K562 (cell line): ENCODE measurements at regions not wholly inside any gene's neighbourhood (a gene's known extent, or its start where the extent isn't known, plus 50 kb on each side); places are given as distances from the start of the nearest gene placed in this dataset.

Experiments
- ATAC-seq: fragments of 200-7000 bp; cut with Tn5 transposase; 3 replicates; pipeline ENCODE4 v1.9.1; 2020; ENCODE audit warnings: moderate library complexity
- BruUV-seq: library from RNA; stranded (reverse); fragments of 400-500 nt; replicated peaks from 2 replicates; lab custom pipeline; 2021; lab: Mats Ljungman, UMichigan
- CTCF ChIA-PET: fragments of 300-600 bp; formaldehyde crosslinking; extraction: SDS; loops from one replicate; lab custom pipeline; 2021; ENCODE audit warnings: low intra/inter-chr PET ratio; lab: Yijun Ruan, JAX
- POLR2A ChIA-PET: fragments of 300-600, 350-650 bp; sonication (Branson Sonifier 250); formaldehyde crosslinking; extraction: SDS; loops from one replicate; lab custom pipeline; 2021; ENCODE audit warnings: antibody characterized with exemption, inconsistent platforms; lab: Yijun Ruan, JAX
- DNase-seq, 4 experiments: peaks; one replicate each; pipeline versions ENCODE4 v3.0.0 to v3.0.0-alpha.2; 2011 to 2018; ENCODE audit warnings: low spot score in 3 of 4, mixed read lengths in 3 of 4; ENCODE audit errors: extremely low read depth in 1 of 4
- FAIRE-seq: peaks from 2 replicates; lab custom pipeline; 2011; peaks lifted over from hg19 to GRCh38; lab: Jason Lieb, UNC
- H2AFZ ChIP-seq: 2 replicates; pipeline ENCODE4 v1.6.0; 2011; ENCODE audit warnings: low read depth, low read length, control low read depth, inconsistent platforms
- H3K27ac ChIP-seq: fragments of 200-600 bp; 3 replicates; pipeline ENCODE4 v1.8.0; 2011; ENCODE audit warnings: low read depth, mild to moderate bottlenecking, control low read depth, inconsistent platforms, low read length, moderate library complexity, mixed read lengths; ENCODE audit errors: extremely low read depth
- H3K27me3 ChIP-seq, 2 experiments: fragments of 300-600 bp in 1 of 2; 2 replicates in 1 of 2; 3 replicates in 1 of 2; pipeline versions ENCODE4 v1.6.0 to v1.8.0; 2011; ENCODE audit warnings: inconsistent platforms in 2 of 2, low read length in 2 of 2, mild to moderate bottlenecking in 1 of 2, mixed read lengths in 1 of 2, moderate library complexity in 1 of 2; ENCODE audit not compliant: control insufficient read depth in 2 of 2, insufficient read depth in 2 of 2
- H3K36me3 ChIP-seq: fragments of 300-600 bp; 3 replicates; pipeline ENCODE4 v1.8.0; 2011; ENCODE audit warnings: mild to moderate bottlenecking, low read length, inconsistent platforms; ENCODE audit not compliant: control insufficient read depth, insufficient read depth
- H3K4me1 ChIP-seq, 2 experiments: fragments of 200-600 bp in 1 of 2; replicated peaks in 1 of 2; 2 replicates in 1 of 2; 3 replicates in 1 of 2; pipeline versions ENCODE4 v1.5.1 to v1.8.0; 2011; ENCODE audit warnings: inconsistent platforms in 2 of 2, low read length in 2 of 2, mild to moderate bottlenecking in 1 of 2, mixed read lengths in 1 of 2, moderate library complexity in 1 of 2; ENCODE audit not compliant: control insufficient read depth in 2 of 2, insufficient read depth in 2 of 2
- H3K4me2 ChIP-seq: 2 replicates; pipeline ENCODE4 v1.6.1; 2011; ENCODE audit warnings: low read length, control low read depth, inconsistent platforms, mixed read lengths; ENCODE audit not compliant: insufficient read depth
- H3K4me3 ChIP-seq: fragments of 200-600 bp; sonication (generic), shearing (Covaris generic); 2 replicates; pipeline ENCODE4 v1.5.1; 2016; ENCODE audit warnings: control low read depth, inconsistent platforms
- H3K79me2 ChIP-seq: fragments of 200-600 bp; 3 replicates; pipeline ENCODE4 v1.8.0; 2011; ENCODE audit warnings: low read length, inconsistent platforms; ENCODE audit not compliant: control insufficient read depth, insufficient read depth
- H3K9ac ChIP-seq, 2 experiments: 2 replicates each; pipeline versions ENCODE4 v1.6.0 to v1.6.1; 2011; ENCODE audit warnings: low read depth in 2 of 2, low read length in 2 of 2, control low read depth in 1 of 2, inconsistent platforms in 1 of 2, mild to moderate bottlenecking in 1 of 2, mixed read lengths in 1 of 2; ENCODE audit not compliant: insufficient read depth in 1 of 2
- H3K9me1 ChIP-seq: one replicate; pipeline ENCODE4 v1.6.0; 2011; ENCODE audit warnings: inconsistent platforms, mild to moderate bottlenecking, low read length, moderate library complexity; ENCODE audit not compliant: control insufficient read depth, insufficient read depth
- H3K9me3 ChIP-seq: replicated peaks from 2 replicates; pipeline ENCODE4 v1.5.1; 2011; ENCODE audit warnings: low read depth, low read length, inconsistent platforms; ENCODE audit not compliant: control insufficient read depth, insufficient read depth
- H4K20me1 ChIP-seq: replicated peaks from 2 replicates; pipeline ENCODE4 v1.6.1; 2011; ENCODE audit warnings: low read length, inconsistent platforms, mixed read lengths; ENCODE audit not compliant: control insufficient read depth, insufficient read depth
- BRCA1 ChIP-seq, 2 experiments: fragments of 450-650 bp in 1 of 2; sonication (generic) in 1 of 2; formaldehyde crosslinking in 1 of 2; IDR thresholded peaks; 2 replicates each; pipeline versions ENCODE4 v1.5.0 to v1.6.1; 2017 to 2020; ENCODE audit warnings: mild to moderate bottlenecking in 1 of 2, missing genetic modification reagents in 1 of 2
- CLOCK ChIP-seq: fragments of 250-450 bp; sonication (Bioruptor Pico); IDR thresholded peaks from 2 replicates; pipeline ENCODE4 v1.4.0; 2020; ENCODE audit warnings: mild to moderate bottlenecking, moderate library complexity, borderline replicate concordance
- ELF4 ChIP-seq: fragments of 450-650 bp; formaldehyde crosslinking; IDR thresholded peaks from 2 replicates; pipeline ENCODE4 v1.4.0; 2022; ENCODE audit warnings: missing genetic modification characterization
- GATA2 ChIP-seq: sonication (generic); formaldehyde crosslinking; IDR thresholded peaks from 2 replicates; pipeline ENCODE4 v1.4.0; 2020; ENCODE audit warnings: mild to moderate bottlenecking, missing genetic modification reagents
- GATAD2B ChIP-seq: fragments of 450-650 bp; IDR thresholded peaks from 2 replicates; pipeline ENCODE4 v1.6.1; 2017; ENCODE audit warnings: mild to moderate bottlenecking, borderline replicate concordance
- MYBL2 ChIP-seq, 2 experiments: fragments of 450-650 bp in 1 of 2; sonication (generic) in 1 of 2; formaldehyde crosslinking in 1 of 2; IDR thresholded peaks; 2 replicates each; pipeline versions ENCODE4 v1.6.1 to v1.8.1; 2017 to 2022; ENCODE audit warnings: borderline replicate concordance in 1 of 2, inconsistent platforms in 1 of 2, low read depth in 1 of 2, mild to moderate bottlenecking in 1 of 2, missing genetic modification reagents in 1 of 2, moderate library complexity in 1 of 2
- NKRF ChIP-seq: fragments of 450-650 bp; IDR thresholded peaks from 2 replicates; pipeline ENCODE4 v1.6.1; 2016; ENCODE audit warnings: borderline replicate concordance
- RBM22 ChIP-seq: fragments of 200-400 bp; formaldehyde crosslinking; IDR thresholded peaks from 2 replicates; pipeline ENCODE4 v1.6.1; 2018; ENCODE audit warnings: low read length, low read depth; ENCODE audit not compliant: poor library complexity, severe bottlenecking
- RNF2 ChIP-seq: sonication (generic); IDR thresholded peaks from 2 replicates; pipeline ENCODE4 v1.6.1; 2016
- TEAD2 ChIP-seq: fragments of 450-650 bp; IDR thresholded peaks from 2 replicates; pipeline ENCODE4 v1.6.1; 2016; ENCODE audit warnings: missing genetic modification characterization, control low read depth, missing compliant biosample characterization
- THAP12 ChIP-seq: fragments of 250-450 bp; sonication (Bioruptor Pico); IDR thresholded peaks from 2 replicates; pipeline ENCODE4 v1.9.0; 2021; ENCODE audit warnings: mild to moderate bottlenecking, inconsistent platforms
- ZNF217 ChIP-seq: sonication (generic); formaldehyde crosslinking; IDR thresholded peaks from 2 replicates; pipeline ENCODE4 v1.8.0; 2022; ENCODE audit warnings: mild to moderate bottlenecking, missing genetic modification reagents
- ZNF639 ChIP-seq, 2 experiments: fragments of 200-800 bp in 1 of 2; sonication (Bioruptor generic) in 1 of 2; sonication (generic) in 1 of 2; formaldehyde crosslinking in 1 of 2; IDR thresholded peaks in 1 of 2; conservative IDR thresholded peaks in 1 of 2; 2 replicates each; pipeline versions ENCODE4 v1.5.0 to v1.6.1; 2016 to 2020; ENCODE audit warnings: missing compliant biosample characterization in 1 of 2, missing genetic modification characterization in 1 of 2, missing genetic modification reagents in 1 of 2
- WGBS: fragments of 100-300 bp; shearing (Covaris generic); methylation state at CpG from one replicate; pipeline ENCODE4 v1.1.6; 2016; ENCODE audit warnings: low coverage, mixed read lengths; ENCODE audit not compliant: insufficient coverage; ENCODE audit errors: missing lambda C conversion rate; 5-methylcytosine and 5-hydroxymethylcytosine counted together
- in situ Hi-C: fragments of 300-500 bp; cut with MboI; formaldehyde crosslinking; loops from 4 replicates; pipeline ENCODE4 v1.15.0; 2018; ENCODE audit warnings: inconsistent platforms, mixed read lengths
- intact Hi-C: fragments of 100-400 bp; cut with micrococcal nuclease; formaldehyde crosslinking; loops from 2 replicates; pipeline ENCODE4 v1.14.2; 2022

- H3K9me1 ChIP-seq, result no peaks in the 10 kb centered on the region
- ChIA-PET CTCF (no interaction called here), POLR2A (no interaction called here)
- in situ Hi-C loops, result no loop called here
- H3K79me2 ChIP-seq, result no peaks in the 10 kb centered on the region
- DNase-seq (no peak), ATAC-seq (no peak), FAIRE-seq (no peak)
- H3K27ac ChIP-seq, result no peak overlapping the region
- no peak overlapping the region for H2AFZ ChIP-seq
- no peaks in the 10 kb centered on the region for H3K4me1 ChIP-seq
- H3K27me3 ChIP-seq, result no peaks in the 10 kb centered on the region
- no peak overlapping the region for H3K4me3 ChIP-seq
- 5% methylated on average over 3 of the region's 4 CpGs for WGBS
- H4K20me1 ChIP-seq, result no peaks in the 10 kb centered on the region
- H3K36me3 ChIP-seq, result no peaks in the 10 kb centered on the region
- H3K4me2 ChIP-seq, result no peak overlapping the region
- no peak overlapping the region for H3K9ac ChIP-seq
- H3K9me3 ChIP-seq, result no peaks in the 10 kb centered on the region
- intact Hi-C loops, result no loop called here
- BruUV-seq, result no TSS peak
- TF ChIP-seq MYBL2 (IDR thresholded peaks at IDR 0.05; ENCODE audit: low read depth), result no peak
- no peak for TF ChIP-seq MYBL2 (CRISPR knock-in tag; IDR thresholded peaks at IDR 0.05; ENCODE audit: borderline replicate concordance)
- no peak for TF ChIP-seq BRCA1 (IDR thresholded peaks at IDR 0.05)
- no peak for TF ChIP-seq BRCA1 (CRISPR knock-in tag; IDR thresholded peaks at IDR 0.05)
- no peak for TF ChIP-seq GATA2 (CRISPR knock-in tag)
- no peak for TF ChIP-seq ELF4 (CRISPR knock-in tag)
- no peak for TF ChIP-seq TEAD2
- no peak for TF ChIP-seq GATAD2B
- no peak for TF ChIP-seq ZNF639 (CRISPR knock-in tag; conservative IDR thresholded peaks at IDR 0.05 in 1 of 2, IDR thresholded peaks at IDR 0.05 in 1 of 2)
- no peak for TF ChIP-seq ZNF217 (CRISPR knock-in tag)
- no peak for TF ChIP-seq CLOCK
- no peak for TF ChIP-seq THAP12
- no peak for TF ChIP-seq RNF2
- TF ChIP-seq NKRF, result no peak
- no peak for TF ChIP-seq RBM22
Observed at GRCh38 chr10:83492004-83492403, 647.3 kb upstream of the GHITM start.
